Fibroblast of lung (primary cell): ENCODE measurements at regions not wholly inside any gene's neighbourhood (a gene's known extent, or its start where the extent isn't known, plus 50 kb on each side); places are given as distances from the start of the nearest gene placed in this dataset.

Source experiments
- DNase-seq, 2 donors: peaks; one replicate each; pipeline versions ENCODE4 v3.0.0 to v3.0.0-alpha.2; 2010; ENCODE audit warnings: low read depth in 2 of 2
- H2AFZ ChIP-seq: 2 replicates; pipeline ENCODE4 v1.5.1; 2012; ENCODE audit warnings: low read length, control low read depth, inconsistent platforms
- H3K27ac ChIP-seq: 2 replicates; pipeline ENCODE4 v1.5.1; 2011; ENCODE audit warnings: low read length, control low read depth; ENCODE audit not compliant: insufficient read depth
- H3K27me3 ChIP-seq: 2 replicates; pipeline ENCODE4 v1.5.1; 2011; ENCODE audit warnings: mild to moderate bottlenecking, low read length; ENCODE audit not compliant: control insufficient read depth, insufficient read depth
- H3K36me3 ChIP-seq: 2 replicates; pipeline ENCODE4 v1.5.1; 2011; ENCODE audit warnings: low read length; ENCODE audit not compliant: control insufficient read depth, insufficient read depth
- H3K4me1 ChIP-seq: 2 replicates; pipeline ENCODE4 v1.5.1; 2011; ENCODE audit warnings: low read length; ENCODE audit not compliant: control insufficient read depth, insufficient read depth; ENCODE audit errors: extremely low read depth
- H3K4me2 ChIP-seq: 2 replicates; pipeline ENCODE4 v1.5.1; 2011; ENCODE audit warnings: low read length, control low read depth; ENCODE audit not compliant: insufficient read depth; ENCODE audit errors: extremely low read depth
- H3K4me3 ChIP-seq, 4 experiments: fragments of 200-600 bp in 1 of 4; sonication (generic) in 1 of 4; replicated peaks in 1 of 4; 2 replicates each; pipeline ENCODE4 v1.5.1; 2011 to 2016; ENCODE audit warnings: low read length in 4 of 4, low read depth in 3 of 4, mild to moderate bottlenecking in 3 of 4, control low read depth in 2 of 4, inconsistent platforms in 1 of 4, mixed read lengths in 1 of 4; ENCODE audit not compliant: insufficient read depth in 1 of 4; ENCODE audit errors: control extremely low read depth in 1 of 4
- H3K79me2 ChIP-seq: 2 replicates; pipeline ENCODE4 v1.5.1; 2012; ENCODE audit warnings: mild to moderate bottlenecking, low read length, inconsistent platforms; ENCODE audit not compliant: control insufficient read depth, insufficient read depth
- H3K9ac ChIP-seq: 2 replicates; pipeline ENCODE4 v1.5.1; 2011; ENCODE audit warnings: mild to moderate bottlenecking, low read length, control low read depth; ENCODE audit not compliant: insufficient read depth
- H3K9me3 ChIP-seq: 2 replicates; pipeline ENCODE4 v1.5.1; 2012; ENCODE audit warnings: low read depth, low read length; ENCODE audit not compliant: control insufficient read depth, insufficient read depth
- H4K20me1 ChIP-seq: 2 replicates; pipeline ENCODE4 v1.5.1; 2011; ENCODE audit warnings: low read length; ENCODE audit not compliant: control insufficient read depth, insufficient read depth; ENCODE audit errors: extremely low read depth
- EZH2 ChIP-seq: IDR thresholded peaks from 2 replicates; pipeline ENCODE4 v1.5.1; 2012; ENCODE audit warnings: low read length, control low read depth, mild to moderate bottlenecking; ENCODE audit errors: missing control alignments
- TF ChIP-seq, protein P1 (sequence below), 2 donors: IDR thresholded peaks in 1 of 2; conservative IDR thresholded peaks in 1 of 2; 1 replicate in 1 of 2; 2 replicates in 1 of 2; pipeline ENCODE4 v1.5.1; 2011 to 2012; ENCODE audit warnings: low read length in 2 of 2, control low read depth in 1 of 2, inconsistent platforms in 1 of 2, low read depth in 1 of 2, mild to moderate bottlenecking in 1 of 2

DNA sequence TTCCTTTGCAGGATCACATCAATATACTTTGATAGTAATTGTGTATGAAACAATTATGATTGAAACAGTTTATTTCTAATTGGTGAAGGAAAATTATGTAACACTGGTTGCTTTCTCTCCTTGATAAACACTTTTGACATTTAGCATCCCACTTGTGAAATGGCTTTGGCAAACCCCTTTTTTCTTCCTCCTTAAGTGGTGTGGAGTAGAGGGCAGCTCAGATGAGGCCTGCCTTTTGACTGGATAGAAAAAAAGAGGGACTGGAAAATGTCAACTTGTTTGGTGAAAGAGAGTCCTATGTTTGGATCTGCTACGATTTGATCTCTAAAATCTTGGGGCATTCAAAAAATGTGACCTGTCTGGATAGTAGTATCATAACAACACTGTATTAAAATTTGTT lies 318.3 kb downstream of the MEIS1 start:
- no peak overlapping the region for H3K4me3 ChIP-seq
- no peak overlapping the region for H3K27ac ChIP-seq
- H3K36me3 ChIP-seq = no peaks in the 10 kb centered on the region
- H3K79me2 ChIP-seq = no peaks in the 10 kb centered on the region
- no peak overlapping the region for H3K4me2 ChIP-seq
- H3K4me1 ChIP-seq = no peaks in the 10 kb centered on the region
- H4K20me1 ChIP-seq = no peaks in the 10 kb centered on the region
- no peak for DNase-seq
- H3K9ac ChIP-seq = no peak overlapping the region
- no peaks in the 10 kb centered on the region for H3K27me3 ChIP-seq
- TF ChIP-seq, protein P1, sequence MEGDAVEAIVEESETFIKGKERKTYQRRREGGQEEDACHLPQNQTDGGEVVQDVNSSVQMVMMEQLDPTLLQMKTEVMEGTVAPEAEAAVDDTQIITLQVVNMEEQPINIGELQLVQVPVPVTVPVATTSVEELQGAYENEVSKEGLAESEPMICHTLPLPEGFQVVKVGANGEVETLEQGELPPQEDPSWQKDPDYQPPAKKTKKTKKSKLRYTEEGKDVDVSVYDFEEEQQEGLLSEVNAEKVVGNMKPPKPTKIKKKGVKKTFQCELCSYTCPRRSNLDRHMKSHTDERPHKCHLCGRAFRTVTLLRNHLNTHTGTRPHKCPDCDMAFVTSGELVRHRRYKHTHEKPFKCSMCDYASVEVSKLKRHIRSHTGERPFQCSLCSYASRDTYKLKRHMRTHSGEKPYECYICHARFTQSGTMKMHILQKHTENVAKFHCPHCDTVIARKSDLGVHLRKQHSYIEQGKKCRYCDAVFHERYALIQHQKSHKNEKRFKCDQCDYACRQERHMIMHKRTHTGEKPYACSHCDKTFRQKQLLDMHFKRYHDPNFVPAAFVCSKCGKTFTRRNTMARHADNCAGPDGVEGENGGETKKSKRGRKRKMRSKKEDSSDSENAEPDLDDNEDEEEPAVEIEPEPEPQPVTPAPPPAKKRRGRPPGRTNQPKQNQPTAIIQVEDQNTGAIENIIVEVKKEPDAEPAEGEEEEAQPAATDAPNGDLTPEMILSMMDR (conservative IDR thresholded peaks at IDR 0.05 in 1 of 2, IDR thresholded peaks at IDR 0.05 in 1 of 2; ENCODE audit: low read depth in 1 of 2, low read length in 2 of 2) = no peak
- no peak for TF ChIP-seq EZH2
- H3K9me3 ChIP-seq = no peaks in the 10 kb centered on the region
- no peak overlapping the region for H2AFZ ChIP-seq

DNA sequence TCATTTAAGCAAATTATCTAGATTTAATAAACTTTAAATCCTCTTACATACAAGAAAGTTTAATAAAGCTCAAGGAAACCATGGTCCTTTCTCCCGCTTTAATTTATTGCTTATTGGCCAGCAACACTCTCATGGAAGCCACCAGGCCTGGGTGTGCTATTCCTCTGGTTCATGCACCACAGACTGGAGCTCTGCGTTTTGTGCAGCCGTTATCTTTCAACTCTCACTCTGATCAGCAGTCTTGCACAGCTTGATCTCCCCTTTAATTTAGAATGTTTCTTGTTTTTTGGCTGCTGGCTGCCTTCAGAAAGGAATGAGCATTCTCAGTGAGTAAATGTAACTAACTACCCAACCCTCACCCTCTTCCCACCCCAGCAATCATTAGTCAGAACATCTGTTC lies 318.7 kb downstream of the MEIS1 start:
- Histone ChIP-seq H3K4me3 (no peak overlapping the region), H3K4me1 (no peaks in the 10 kb centered on the region), H3K27ac (no peak overlapping the region), H3K36me3 (no peaks in the 10 kb centered on the region), H3K4me2 (no peak overlapping the region), H3K9me3 (no peaks in the 10 kb centered on the region), H3K79me2 (no peaks in the 10 kb centered on the region), H2AFZ (peak overlapping the region; percentile 10), H3K27me3 (no peaks in the 10 kb centered on the region), H3K9ac (no peak overlapping the region), H4K20me1 (no peaks in the 10 kb centered on the region)
- DNase-seq = no peak
- TF ChIP-seq EZH2 = no peak

DNA sequence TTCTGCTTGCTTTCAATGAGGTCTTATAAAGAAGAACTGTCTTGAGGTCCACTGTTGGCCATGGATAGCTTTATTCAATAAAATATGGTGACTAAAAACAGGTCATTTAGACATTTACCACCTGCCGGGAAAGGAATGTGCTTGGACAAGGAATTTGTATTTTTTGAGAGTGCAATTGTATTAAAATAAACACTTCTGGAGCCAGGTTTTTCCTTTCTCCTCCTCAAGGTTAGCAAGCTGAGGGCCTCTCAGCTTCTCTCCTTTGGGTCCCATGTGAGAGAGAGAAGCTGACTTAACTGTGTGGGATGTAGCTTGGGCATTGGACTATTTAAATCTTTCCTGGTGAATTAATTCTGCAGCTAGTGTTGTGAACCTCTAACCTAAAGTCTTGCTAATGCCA lies 321.0 kb downstream of the MEIS1 start:
- no peak overlapping the region for H3K4me2 ChIP-seq
- no peaks in the 10 kb centered on the region for H3K36me3 ChIP-seq
- H3K79me2 ChIP-seq = no peaks in the 10 kb centered on the region
- TF ChIP-seq, protein P1 (conservative IDR thresholded peaks at IDR 0.05 in 1 of 2, IDR thresholded peaks at IDR 0.05 in 1 of 2; ENCODE audit: low read depth in 1 of 2, low read length in 2 of 2) = no peak
- TF ChIP-seq EZH2 = no peak
- H3K9me3 ChIP-seq = no peaks in the 10 kb centered on the region
- no peaks in the 10 kb centered on the region for H3K27me3 ChIP-seq
- no peak overlapping the region for H3K9ac ChIP-seq
- H3K4me3 ChIP-seq = no peak overlapping the region
- no peak overlapping the region for H3K27ac ChIP-seq
- H4K20me1 ChIP-seq = no peaks in the 10 kb centered on the region
- H2AFZ ChIP-seq = no peak overlapping the region
- DNase-seq = no peak
- no peaks in the 10 kb centered on the region for H3K4me1 ChIP-seq

DNA sequence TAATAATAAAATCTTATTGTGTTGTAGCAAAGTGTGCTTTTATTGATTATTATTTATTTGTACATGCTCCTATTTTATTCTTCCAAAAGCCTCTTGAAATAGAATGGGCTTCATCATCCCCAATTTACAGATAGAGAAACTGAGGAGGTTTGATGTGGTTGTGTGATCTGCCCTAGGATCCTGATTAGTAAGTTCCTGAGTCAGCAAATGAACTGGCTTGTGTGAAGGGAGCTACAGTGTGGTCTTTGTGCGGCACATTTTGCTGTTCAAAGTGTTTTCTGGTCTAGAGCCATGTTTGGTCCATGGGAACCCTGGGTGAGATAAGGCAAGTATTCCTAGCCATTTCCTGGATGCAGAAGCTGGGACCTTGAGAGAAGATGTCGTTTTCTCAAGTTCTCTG lies 326.9 kb downstream of the MEIS1 start:
- no peak overlapping the region for H3K4me3 ChIP-seq
- no peak overlapping the region for H3K27ac ChIP-seq
- no peaks in the 10 kb centered on the region for H3K27me3 ChIP-seq
- H3K79me2 ChIP-seq = no peaks in the 10 kb centered on the region
- H3K4me1 ChIP-seq = no peaks in the 10 kb centered on the region
- TF ChIP-seq, protein P1 (conservative IDR thresholded peaks at IDR 0.05 in 1 of 2, IDR thresholded peaks at IDR 0.05 in 1 of 2; ENCODE audit: low read depth in 1 of 2, low read length in 2 of 2) = no peak
- TF ChIP-seq EZH2 = no peak
- no peaks in the 10 kb centered on the region for H3K36me3 ChIP-seq
- no peaks in the 10 kb centered on the region for H3K9me3 ChIP-seq
- no peaks in the 10 kb centered on the region for H4K20me1 ChIP-seq
- no peak overlapping the region for H2AFZ ChIP-seq
- H3K4me2 ChIP-seq = no peak overlapping the region
- no peak for DNase-seq
- no peak overlapping the region for H3K9ac ChIP-seq
